ENCODE measurements at regions not wholly inside any gene's neighbourhood (a gene's known extent, or its start where the extent isn't known, plus 50 kb on each side); places are given as distances from the start of the nearest gene placed in this dataset.

DNA sequence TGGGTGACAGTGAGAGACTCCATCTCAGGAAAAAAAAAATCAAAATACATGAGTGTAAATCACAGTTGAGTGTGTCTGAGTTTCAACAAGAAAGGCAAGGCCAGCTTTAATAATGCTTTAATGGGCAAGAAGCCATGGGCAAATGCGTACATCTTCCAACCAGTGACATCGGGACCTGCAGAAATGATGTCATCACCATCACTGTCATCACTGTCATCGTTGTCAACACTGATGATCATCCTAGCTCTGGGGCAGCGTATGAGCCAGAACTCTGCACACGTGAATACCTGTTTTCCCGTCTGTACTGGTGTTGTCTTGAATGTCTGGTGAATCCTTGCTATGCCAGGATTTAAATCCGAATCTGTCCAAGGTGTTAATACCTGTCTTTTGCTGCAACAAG is 712.5 kb downstream of the BRD1 start:
- no peaks in the 10 kb centered on the region for H3K36me3 Mint-ChIP-seq (ENCODE audit: low read depth)
- peaks cover 14% of the 10 kb centered on the region for H3K27me3 Mint-ChIP-seq (ENCODE audit: insufficient read depth, low read depth, poor library complexity)
- no peak for DNase-seq (ENCODE audit: low spot score)
- Histone ChIP-seq H3F3A (replicated peaks; ENCODE audit: low read depth) (no peaks in the 10 kb centered on the region), H3K36me3 (ENCODE audit: insufficient read depth) (no peaks in the 10 kb centered on the region), H3K27me3 (ENCODE audit: insufficient read depth) (no peaks in the 10 kb centered on the region), H3K4me2 (no peak overlapping the region), H4K20me1 (replicated peaks; ENCODE audit: insufficient read depth) (no peaks in the 10 kb centered on the region), H3K4me3 (no peak overlapping the region), H3K79me2 (replicated peaks; ENCODE audit: insufficient read depth) (no peaks in the 10 kb centered on the region), H3K27ac (ENCODE audit: low read depth) (no peak overlapping the region), H2AFZ (no peak overlapping the region), H3K9me2 (ENCODE audit: insufficient read depth) (no peaks in the 10 kb centered on the region), H3K4me1 (ENCODE audit: insufficient read depth) (no peaks in the 10 kb centered on the region)
- H3K4me3 Mint-ChIP-seq: no peak overlapping the region
- no peak for ATAC-seq
- peaks cover 14% of the 10 kb centered on the region for H3K4me1 Mint-ChIP-seq
- no peaks in the 10 kb centered on the region for H3K9me3 Mint-ChIP-seq
- TF ChIP-seq EZH2 (IDR thresholded peaks at IDR 0.05; ENCODE audit: low read depth, unreplicated experiment) (no peak), CTCF (conservative IDR thresholded peaks at IDR 0.05; ENCODE audit: low read depth in 2 of 2) (no peak), ZNF114 (CRISPR knock-in tag; IDR thresholded peaks at IDR 0.05) (no peak), NANOG (IDR thresholded peaks at IDR 0.05; ENCODE audit: borderline replicate concordance) (no peak), CREB1 (CRISPR knock-in tag; IDR thresholded peaks at IDR 0.05; ENCODE audit: low read depth) (no peak), EZH2phosphoT487 (IDR thresholded peaks at IDR 0.05; ENCODE audit: unreplicated experiment) (no peak), POLR2AphosphoS5 (IDR thresholded peaks at IDR 0.05; ENCODE audit: low read depth) (no peak), ZNF331 (CRISPR knock-in tag; IDR thresholded peaks at IDR 0.05; ENCODE audit: low read depth) (no peak), ZNF462 (CRISPR knock-in tag; IDR thresholded peaks at IDR 0.05) (no peak), JUNB (IDR thresholded peaks at IDR 0.05; ENCODE audit: unreplicated experiment) (no peak), STAT1 (IDR thresholded peaks at IDR 0.05; ENCODE audit: unreplicated experiment) (no peak), REST (IDR thresholded peaks at IDR 0.05; ENCODE audit: unreplicated experiment) (no peak)
- TF ChIP-seq, protein P1, sequence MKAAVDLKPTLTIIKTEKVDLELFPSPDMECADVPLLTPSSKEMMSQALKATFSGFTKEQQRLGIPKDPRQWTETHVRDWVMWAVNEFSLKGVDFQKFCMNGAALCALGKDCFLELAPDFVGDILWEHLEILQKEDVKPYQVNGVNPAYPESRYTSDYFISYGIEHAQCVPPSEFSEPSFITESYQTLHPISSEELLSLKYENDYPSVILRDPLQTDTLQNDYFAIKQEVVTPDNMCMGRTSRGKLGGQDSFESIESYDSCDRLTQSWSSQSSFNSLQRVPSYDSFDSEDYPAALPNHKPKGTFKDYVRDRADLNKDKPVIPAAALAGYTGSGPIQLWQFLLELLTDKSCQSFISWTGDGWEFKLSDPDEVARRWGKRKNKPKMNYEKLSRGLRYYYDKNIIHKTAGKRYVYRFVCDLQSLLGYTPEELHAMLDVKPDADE (IDR thresholded peaks at IDR 0.05): no peak
- no peak overlapping the region for H3K27ac Mint-ChIP-seq

All from GM23338 (cell line).